H1 (cell line): ENCODE measurements at regions not wholly inside any gene's neighbourhood (a gene's known extent, or its start where the extent isn't known, plus 50 kb on each side); places are given as distances from the start of the nearest gene placed in this dataset.

Experiments
- BCL11A ChIP-seq, 2 experiments: IDR thresholded peaks; one replicate each; pipeline ENCODE4 v1.6.1; 2011; ENCODE audit warnings: low read depth in 2 of 2, low read length in 2 of 2, mild to moderate bottlenecking in 2 of 2
- GABPA ChIP-seq: IDR thresholded peaks from 2 replicates; pipeline ENCODE4 v1.6.1; 2011; ENCODE audit warnings: mild to moderate bottlenecking, low read length, moderate library complexity, borderline replicate concordance; ENCODE audit not compliant: insufficient read depth
- KDM5A ChIP-seq: fragments of 200-600 bp; IDR thresholded peaks from 2 replicates; pipeline ENCODE4 v1.7.1; 2012; ENCODE audit warnings: mild to moderate bottlenecking, low read length, inconsistent platforms, mixed read lengths
- RNF2 ChIP-seq: fragments of 200-900, 300-1000 bp; sonication (generic); IDR thresholded peaks from 2 replicates; pipeline ENCODE4 v1.7.1; 2016; ENCODE audit warnings: borderline replicate concordance, low read depth, mild to moderate bottlenecking, antibody characterized with exemption, low read length; ENCODE audit not compliant: poor library complexity, severe bottlenecking; ENCODE audit errors: missing control alignments
- TBP ChIP-seq: IDR thresholded peaks from 2 replicates; pipeline ENCODE4 v1.6.1; 2011; ENCODE audit warnings: low read depth, low read length, improper control_type of control experiment
- TF ChIP-seq, protein P1 (sequence below): IDR thresholded peaks from 2 replicates; pipeline ENCODE4 v1.6.1; 2012; ENCODE audit warnings: inconsistent platforms
- TF ChIP-seq, protein P2 (sequence below): fragments of 300-600 bp; sonication (generic); IDR thresholded peaks from 2 replicates; pipeline ENCODE4 v1.7.1; 2012; ENCODE audit warnings: low read length, moderate library complexity, mild to moderate bottlenecking, inconsistent platforms; ENCODE audit not compliant: insufficient replicate concordance

DNA sequence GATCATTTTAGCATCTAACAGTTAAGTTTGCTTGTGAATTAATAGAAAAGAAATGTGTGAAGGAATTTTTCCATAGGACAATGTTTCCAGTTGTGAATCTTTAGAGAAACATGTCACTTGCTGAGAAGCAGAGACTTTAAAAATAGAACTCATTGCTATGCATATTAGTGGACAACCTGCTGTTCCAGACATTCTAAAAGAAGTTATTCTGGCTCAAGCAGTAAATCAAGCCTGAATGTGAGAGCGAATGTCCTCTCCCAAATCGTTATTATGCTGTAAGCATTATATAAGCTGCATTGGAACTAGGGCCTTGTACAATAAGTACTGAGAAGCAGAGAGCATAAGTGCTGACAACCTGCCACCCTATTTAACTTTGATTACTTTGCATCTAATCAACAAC is 990.9 kb downstream of the PLOD2 start (continued):
- no peak for TF ChIP-seq KDM5A
- TF ChIP-seq GABPA: no peak
- TF ChIP-seq TBP: no peak
- TF ChIP-seq, protein P1, sequence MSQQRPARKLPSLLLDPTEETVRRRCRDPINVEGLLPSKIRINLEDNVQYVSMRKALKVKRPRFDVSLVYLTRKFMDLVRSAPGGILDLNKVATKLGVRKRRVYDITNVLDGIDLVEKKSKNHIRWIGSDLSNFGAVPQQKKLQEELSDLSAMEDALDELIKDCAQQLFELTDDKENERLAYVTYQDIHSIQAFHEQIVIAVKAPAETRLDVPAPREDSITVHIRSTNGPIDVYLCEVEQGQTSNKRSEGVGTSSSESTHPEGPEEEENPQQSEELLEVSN: no peak
- TF ChIP-seq RNF2: no peak
- TF ChIP-seq, protein P2, sequence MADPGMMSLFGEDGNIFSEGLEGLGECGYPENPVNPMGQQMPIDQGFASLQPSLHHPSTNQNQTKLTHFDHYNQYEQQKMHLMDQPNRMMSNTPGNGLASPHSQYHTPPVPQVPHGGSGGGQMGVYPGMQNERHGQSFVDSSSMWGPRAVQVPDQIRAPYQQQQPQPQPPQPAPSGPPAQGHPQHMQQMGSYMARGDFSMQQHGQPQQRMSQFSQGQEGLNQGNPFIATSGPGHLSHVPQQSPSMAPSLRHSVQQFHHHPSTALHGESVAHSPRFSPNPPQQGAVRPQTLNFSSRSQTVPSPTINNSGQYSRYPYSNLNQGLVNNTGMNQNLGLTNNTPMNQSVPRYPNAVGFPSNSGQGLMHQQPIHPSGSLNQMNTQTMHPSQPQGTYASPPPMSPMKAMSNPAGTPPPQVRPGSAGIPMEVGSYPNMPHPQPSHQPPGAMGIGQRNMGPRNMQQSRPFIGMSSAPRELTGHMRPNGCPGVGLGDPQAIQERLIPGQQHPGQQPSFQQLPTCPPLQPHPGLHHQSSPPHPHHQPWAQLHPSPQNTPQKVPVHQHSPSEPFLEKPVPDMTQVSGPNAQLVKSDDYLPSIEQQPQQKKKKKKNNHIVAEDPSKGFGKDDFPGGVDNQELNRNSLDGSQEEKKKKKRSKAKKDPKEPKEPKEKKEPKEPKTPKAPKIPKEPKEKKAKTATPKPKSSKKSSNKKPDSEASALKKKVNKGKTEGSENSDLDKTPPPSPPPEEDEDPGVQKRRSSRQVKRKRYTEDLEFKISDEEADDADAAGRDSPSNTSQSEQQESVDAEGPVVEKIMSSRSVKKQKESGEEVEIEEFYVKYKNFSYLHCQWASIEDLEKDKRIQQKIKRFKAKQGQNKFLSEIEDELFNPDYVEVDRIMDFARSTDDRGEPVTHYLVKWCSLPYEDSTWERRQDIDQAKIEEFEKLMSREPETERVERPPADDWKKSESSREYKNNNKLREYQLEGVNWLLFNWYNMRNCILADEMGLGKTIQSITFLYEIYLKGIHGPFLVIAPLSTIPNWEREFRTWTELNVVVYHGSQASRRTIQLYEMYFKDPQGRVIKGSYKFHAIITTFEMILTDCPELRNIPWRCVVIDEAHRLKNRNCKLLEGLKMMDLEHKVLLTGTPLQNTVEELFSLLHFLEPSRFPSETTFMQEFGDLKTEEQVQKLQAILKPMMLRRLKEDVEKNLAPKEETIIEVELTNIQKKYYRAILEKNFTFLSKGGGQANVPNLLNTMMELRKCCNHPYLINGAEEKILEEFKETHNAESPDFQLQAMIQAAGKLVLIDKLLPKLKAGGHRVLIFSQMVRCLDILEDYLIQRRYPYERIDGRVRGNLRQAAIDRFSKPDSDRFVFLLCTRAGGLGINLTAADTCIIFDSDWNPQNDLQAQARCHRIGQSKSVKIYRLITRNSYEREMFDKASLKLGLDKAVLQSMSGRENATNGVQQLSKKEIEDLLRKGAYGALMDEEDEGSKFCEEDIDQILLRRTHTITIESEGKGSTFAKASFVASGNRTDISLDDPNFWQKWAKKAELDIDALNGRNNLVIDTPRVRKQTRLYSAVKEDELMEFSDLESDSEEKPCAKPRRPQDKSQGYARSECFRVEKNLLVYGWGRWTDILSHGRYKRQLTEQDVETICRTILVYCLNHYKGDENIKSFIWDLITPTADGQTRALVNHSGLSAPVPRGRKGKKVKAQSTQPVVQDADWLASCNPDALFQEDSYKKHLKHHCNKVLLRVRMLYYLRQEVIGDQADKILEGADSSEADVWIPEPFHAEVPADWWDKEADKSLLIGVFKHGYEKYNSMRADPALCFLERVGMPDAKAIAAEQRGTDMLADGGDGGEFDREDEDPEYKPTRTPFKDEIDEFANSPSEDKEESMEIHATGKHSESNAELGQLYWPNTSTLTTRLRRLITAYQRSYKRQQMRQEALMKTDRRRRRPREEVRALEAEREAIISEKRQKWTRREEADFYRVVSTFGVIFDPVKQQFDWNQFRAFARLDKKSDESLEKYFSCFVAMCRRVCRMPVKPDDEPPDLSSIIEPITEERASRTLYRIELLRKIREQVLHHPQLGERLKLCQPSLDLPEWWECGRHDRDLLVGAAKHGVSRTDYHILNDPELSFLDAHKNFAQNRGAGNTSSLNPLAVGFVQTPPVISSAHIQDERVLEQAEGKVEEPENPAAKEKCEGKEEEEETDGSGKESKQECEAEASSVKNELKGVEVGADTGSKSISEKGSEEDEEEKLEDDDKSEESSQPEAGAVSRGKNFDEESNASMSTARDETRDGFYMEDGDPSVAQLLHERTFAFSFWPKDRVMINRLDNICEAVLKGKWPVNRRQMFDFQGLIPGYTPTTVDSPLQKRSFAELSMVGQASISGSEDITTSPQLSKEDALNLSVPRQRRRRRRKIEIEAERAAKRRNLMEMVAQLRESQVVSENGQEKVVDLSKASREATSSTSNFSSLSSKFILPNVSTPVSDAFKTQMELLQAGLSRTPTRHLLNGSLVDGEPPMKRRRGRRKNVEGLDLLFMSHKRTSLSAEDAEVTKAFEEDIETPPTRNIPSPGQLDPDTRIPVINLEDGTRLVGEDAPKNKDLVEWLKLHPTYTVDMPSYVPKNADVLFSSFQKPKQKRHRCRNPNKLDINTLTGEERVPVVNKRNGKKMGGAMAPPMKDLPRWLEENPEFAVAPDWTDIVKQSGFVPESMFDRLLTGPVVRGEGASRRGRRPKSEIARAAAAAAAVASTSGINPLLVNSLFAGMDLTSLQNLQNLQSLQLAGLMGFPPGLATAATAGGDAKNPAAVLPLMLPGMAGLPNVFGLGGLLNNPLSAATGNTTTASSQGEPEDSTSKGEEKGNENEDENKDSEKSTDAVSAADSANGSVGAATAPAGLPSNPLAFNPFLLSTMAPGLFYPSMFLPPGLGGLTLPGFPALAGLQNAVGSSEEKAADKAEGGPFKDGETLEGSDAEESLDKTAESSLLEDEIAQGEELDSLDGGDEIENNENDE: no peak
- TF ChIP-seq BCL11A (IDR thresholded peaks at IDR 0.05; ENCODE audit: low read depth in 2 of 2, low read length in 2 of 2): no peak
